ENCODE measurements at regions not wholly inside any gene's neighbourhood (a gene's known extent, or its start where the extent isn't known, plus 50 kb on each side); places are given as distances from the start of the nearest gene placed in this dataset.
"Not testable (repeated sequence)": the region's sequence is repeated elsewhere in the genome, so short reads cannot be mapped to it uniquely, and the experiment has no call there.

- ATAC-seq (no peak), DNase-seq (no peak)
- intact Hi-C loops (cut with DNase I), result no loop called here
Observed at GRCh38 chr10:60534761-60535389, 145.2 kb upstream of the ANK3 start.

DNA sequence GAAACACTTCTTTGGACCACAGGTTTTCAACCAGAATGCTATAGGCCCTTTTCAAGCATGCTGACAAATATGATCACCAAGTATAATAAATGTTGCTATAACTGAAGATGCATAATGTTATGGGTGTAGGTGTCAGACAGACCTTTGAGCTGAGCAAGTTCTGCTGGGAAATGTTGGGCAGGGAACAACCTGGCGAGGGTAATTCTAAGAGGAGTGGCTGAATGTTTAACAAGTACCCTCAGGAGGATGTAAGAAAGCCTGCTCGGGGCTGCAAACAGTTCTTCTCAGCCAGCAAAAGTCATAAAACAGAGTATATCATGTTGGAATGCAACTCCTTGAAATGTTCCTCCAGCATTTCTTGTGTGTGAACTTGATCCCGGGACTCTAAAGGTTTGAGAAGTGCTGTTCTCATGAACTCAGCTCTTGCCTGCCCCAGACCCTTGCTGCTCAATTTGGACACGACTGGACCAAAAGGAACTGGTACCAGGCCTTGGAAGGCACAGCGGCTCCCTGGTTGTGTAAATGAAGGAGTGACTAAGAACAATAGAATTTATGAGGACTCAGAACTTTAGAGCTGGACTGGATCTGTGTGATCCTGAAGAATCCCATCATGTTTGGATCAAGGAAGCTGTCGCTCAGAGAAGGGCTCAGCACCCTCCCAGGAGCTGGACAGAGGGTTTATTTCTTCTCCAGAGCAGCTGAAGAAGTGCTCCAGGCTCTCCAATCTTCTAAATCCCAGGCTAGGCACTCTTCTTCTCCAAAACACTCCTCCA is 143.2 kb upstream of the ANK3 start:
- DNase-seq (no peak), ATAC-seq (no peak)
- intact Hi-C loops (cut with DNase I), result no loop called here

GRCh38 chr10:60531006-60531405 is 141.3 kb upstream of the ANK3 start:
- DNase-seq, result no peak
- ATAC-seq, result peak in 1 of 2 donors; percentile 34
- intact Hi-C loops (cut with DNase I), result no loop called here

- ATAC-seq (no peak), DNase-seq (no peak)
- intact Hi-C loops (cut with DNase I), result no loop called here
Observed at GRCh38 chr10:60527676-60528075, 138.0 kb upstream of the ANK3 start.

- intact Hi-C loops (cut with DNase I), result no loop called here
- ATAC-seq (no peak), DNase-seq (no peak)
Observed at GRCh38 chr10:60525716-60526585, 136.3 kb upstream of the ANK3 start.

DNA sequence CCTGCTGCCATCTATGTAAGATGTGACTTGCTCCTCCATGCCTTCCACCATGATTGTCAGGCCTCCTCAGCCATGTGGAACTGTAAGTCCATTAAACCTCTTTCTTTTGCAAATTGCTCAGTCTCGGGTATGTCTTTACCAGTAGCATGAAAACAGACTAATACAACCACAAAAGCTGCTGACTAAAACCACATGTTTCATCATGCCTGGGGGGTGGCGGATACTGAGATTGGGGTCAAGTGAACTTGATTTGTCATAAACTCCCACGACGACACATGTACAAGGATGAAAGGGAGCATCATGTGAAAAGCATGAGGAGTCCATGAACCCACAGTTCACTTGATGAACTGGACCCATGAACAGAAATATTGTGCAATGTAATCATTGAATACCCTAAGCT is 134.9 kb upstream of the ANK3 start:
- ATAC-seq (no peak), DNase-seq (no peak)
- intact Hi-C loops (cut with DNase I), result no loop called here

GRCh38 chr10:60523371-60523770 is 133.7 kb upstream of the ANK3 start:
- DNase-seq; intact Hi-C loops (cut with DNase I); ATAC-seq: not testable (repeated sequence)

- intact Hi-C loops (cut with DNase I), result no loop called here
- DNase-seq, result no peak
- ATAC-seq, result no peak
Observed at GRCh38 chr10:60522617-60523016, 132.9 kb upstream of the ANK3 start.

GRCh38 chr10:60521974-60522405 is 132.3 kb upstream of the ANK3 start:
- DNase-seq (no peak), ATAC-seq (peak in 1 of 2 donors; percentile 86)
- intact Hi-C loops (cut with DNase I), result no loop called here

GRCh38 chr10:60518745-60519144 is 129.1 kb upstream of the ANK3 start:
- ATAC-seq, result peak in 1 of 2 donors; percentile 35
- intact Hi-C loops (cut with DNase I), result no loop called here
- DNase-seq, result no peak

DNA sequence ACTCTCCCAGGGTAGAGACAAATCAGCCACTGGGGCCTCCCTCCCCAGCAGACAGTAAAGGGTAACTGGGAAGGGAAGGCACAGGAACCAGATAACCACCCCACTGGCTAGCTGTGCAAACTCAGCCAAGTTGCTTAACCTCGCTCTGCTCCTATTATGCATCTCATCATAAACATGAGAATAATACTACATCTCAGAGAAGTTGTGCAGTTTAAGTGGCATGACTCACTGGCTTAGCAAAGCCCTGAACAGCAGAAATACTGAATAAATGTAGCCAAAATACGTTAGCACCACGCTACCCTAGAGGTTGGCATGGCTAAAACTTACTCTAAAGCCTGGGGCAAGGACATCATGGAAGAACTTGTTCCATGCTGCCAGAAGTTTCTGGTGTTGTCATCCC is 128.1 kb upstream of the ANK3 start:
- DNase-seq, result no peak
- intact Hi-C loops (cut with DNase I), result no loop called here
- ATAC-seq, result no peak

DNA sequence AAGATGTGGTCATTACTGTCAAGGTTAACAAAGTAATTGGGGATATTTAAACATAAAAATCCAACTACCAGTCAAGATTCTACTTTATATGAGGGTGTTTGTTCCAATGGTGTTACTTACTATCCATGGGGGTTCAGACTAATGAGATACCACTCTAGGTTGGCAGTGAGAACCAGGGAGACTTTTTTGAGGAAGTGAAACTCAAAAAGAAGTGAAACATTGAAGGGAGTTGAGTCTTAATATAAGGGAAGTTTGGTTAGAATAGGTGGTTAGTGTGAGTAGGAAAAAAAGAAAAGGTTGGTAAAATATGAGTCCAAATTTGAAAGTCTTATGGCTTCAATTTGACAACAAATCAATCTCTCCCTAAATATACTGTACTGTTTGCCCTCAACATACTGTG is 123.6 kb upstream of the ANK3 start:
- ATAC-seq (no peak), DNase-seq (no peak)
- intact Hi-C loops (cut with DNase I), result no loop called here

DNA sequence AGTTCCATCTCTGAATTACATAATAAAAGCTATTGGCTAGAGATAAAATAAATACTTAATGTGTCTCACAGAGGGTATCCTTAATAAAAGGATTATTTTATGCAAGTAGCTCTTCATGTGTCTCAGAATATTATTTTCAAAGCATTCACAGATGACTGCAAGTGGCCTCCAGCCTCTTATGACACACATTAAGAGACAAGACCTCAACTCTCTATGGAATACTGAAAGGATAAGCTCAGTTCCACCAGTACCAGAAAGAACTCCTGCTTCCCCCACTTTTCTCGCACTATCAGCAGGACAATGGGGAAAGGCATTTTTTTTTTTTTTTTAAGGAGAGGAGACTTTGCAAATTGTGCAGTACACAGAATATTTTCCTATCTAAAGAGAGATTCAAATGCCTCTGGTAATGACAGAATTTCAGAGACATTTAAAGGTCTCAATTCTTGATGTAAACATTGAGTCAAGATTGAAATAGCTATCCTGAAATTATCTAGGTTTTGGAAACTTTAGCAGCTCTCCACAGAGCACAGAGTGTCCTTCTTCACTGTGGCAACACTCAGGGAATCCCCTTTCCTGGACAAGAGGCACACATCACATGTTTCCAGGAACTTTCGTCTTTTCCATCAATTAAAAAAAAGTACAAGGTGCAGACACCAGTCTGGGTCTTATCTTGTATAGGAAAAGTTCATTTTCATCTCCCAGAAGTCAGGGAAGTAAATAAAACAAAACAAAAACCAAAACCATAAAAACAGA is 122.0 kb upstream of the ANK3 start:
- ATAC-seq (no peak), DNase-seq (no peak)
- intact Hi-C loops (cut with DNase I), result no loop called here

DNA sequence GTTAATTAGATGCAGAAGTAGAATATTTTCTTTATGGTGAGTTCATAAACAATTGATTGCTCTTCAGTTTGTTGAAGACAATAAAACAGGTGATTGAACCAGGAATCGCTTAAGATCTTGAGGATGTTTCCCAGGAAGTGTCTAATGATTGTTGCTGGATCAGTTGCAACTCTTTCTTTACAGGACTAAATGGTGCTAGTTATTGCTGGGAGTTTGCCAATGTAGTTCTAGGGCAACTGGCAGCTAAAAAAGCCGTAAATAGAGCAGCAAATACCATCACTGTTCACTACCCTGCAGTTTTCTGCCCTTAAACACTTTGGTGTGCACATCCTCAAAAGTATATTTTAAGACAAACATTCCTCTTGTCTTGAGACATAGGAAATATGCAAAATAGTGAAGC is 119.2 kb upstream of the ANK3 start:
- intact Hi-C loops (cut with DNase I), result no loop called here
- DNase-seq, result no peak
- ATAC-seq, result no peak

DNA sequence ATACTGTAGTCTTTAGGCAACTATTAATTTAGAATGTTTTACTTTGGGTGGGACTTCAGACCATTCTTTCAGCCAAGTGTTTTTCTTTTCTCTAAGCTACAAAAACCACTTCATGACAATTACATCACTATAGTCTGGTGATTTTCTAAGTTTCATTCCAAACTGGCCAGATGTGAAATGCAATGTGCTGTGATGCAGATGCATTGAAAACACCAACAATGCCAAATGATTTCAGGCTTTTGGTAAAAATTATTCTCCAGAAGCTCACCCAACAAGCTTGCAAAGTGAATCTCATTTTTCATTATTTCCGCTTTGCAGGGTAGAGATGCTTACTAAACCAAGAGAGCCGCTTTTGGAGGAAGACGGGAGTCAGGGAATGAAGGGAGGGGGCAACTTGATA is 118.4 kb upstream of the ANK3 start:
- no peak for ATAC-seq
- no peak for DNase-seq
- intact Hi-C loops (cut with DNase I), result no loop called here

GRCh38 chr10:60502621-60503020 is 112.9 kb upstream of the ANK3 start:
- intact Hi-C loops (cut with DNase I), result no loop called here
- no peak for DNase-seq
- ATAC-seq, result no peak

GRCh38 chr10:60498985-60499384 is 109.3 kb upstream of the ANK3 start:
- DNase-seq (no peak), ATAC-seq (no peak)
- intact Hi-C loops (cut with DNase I), result no loop called here

GRCh38 chr10:60497364-60497763 is 107.7 kb upstream of the ANK3 start:
- intact Hi-C loops (cut with DNase I), result no loop called here
- ATAC-seq (no peak), DNase-seq (no peak)

GRCh38 chr10:60496181-60496580 is 106.5 kb upstream of the ANK3 start:
- ATAC-seq, result peak in 1 of 2 donors; percentile 67
- intact Hi-C loops (cut with DNase I), result no loop called here
- DNase-seq, result no peak

Data from left cardiac atrium (tissue), 4 donors.